Parathyroid adenoma (tissue), 2 donors: ENCODE measurements at regions not wholly inside any gene's neighbourhood (a gene's known extent, or its start where the extent isn't known, plus 50 kb on each side); places are given as distances from the start of the nearest gene placed in this dataset.
A peak's percentile ranks its signal among the peaks of the same experiment; 100 is the strongest.

Experiments
- H2AFZ ChIP-seq: fragments of 300-600 bp; sonication (generic); one replicate; pipeline ENCODE4 v1.7.0; 2017; ENCODE audit warnings: antibody characterized with exemption, mild to moderate bottlenecking
- H3K27ac ChIP-seq: fragments of 300-600 bp; sonication (generic); one replicate; pipeline ENCODE4 v1.7.0; 2017
- H3K27me3 ChIP-seq: fragments of 300-600 bp; sonication (generic); one replicate; pipeline ENCODE4 v1.7.0; 2017; ENCODE audit warnings: low read length; ENCODE audit not compliant: control insufficient read depth, insufficient read depth
- H3K36me3 ChIP-seq: fragments of 300-600 bp; sonication (generic); one replicate; pipeline ENCODE4 v1.7.0; 2017; ENCODE audit warnings: low read length; ENCODE audit not compliant: control insufficient read depth, insufficient read depth
- H3K4me1 ChIP-seq: fragments of 300-600 bp; sonication (generic); one replicate; pipeline ENCODE4 v1.7.0; 2017; ENCODE audit warnings: control low read depth
- H3K4me2 ChIP-seq: fragments of 300-600 bp; sonication (generic); one replicate; pipeline ENCODE4 v1.7.0; 2017; ENCODE audit warnings: low read length
- H3K4me3 ChIP-seq: fragments of 300-600 bp; sonication (generic); one replicate; pipeline ENCODE4 v1.7.0; 2017; ENCODE audit warnings: low read depth, low read length
- H3K79me2 ChIP-seq: fragments of 300-600 bp; sonication (generic); one replicate; pipeline ENCODE4 v1.7.0; 2017; ENCODE audit warnings: control low read depth
- H3K9ac ChIP-seq: fragments of 300-600 bp; sonication (generic); one replicate; pipeline ENCODE4 v1.7.0; 2017; ENCODE audit warnings: mild to moderate bottlenecking
- H3K9me3 ChIP-seq: fragments of 300-600 bp; sonication (generic); one replicate; pipeline ENCODE4 v1.7.0; 2017; ENCODE audit warnings: low read length; ENCODE audit not compliant: control insufficient read depth
- CTCF ChIP-seq: fragments of 300-600 bp; sonication (generic); IDR thresholded peaks from one replicate; pipeline ENCODE4 v1.7.0; 2017; ENCODE audit warnings: antibody characterized with exemption, mild to moderate bottlenecking
- donor health status: primary hyperparathyroidism.

- Histone ChIP-seq H2AFZ (no peak overlapping the region), H3K79me2 (no peaks in the 10 kb centered on the region), H3K4me3 (no peak overlapping the region), H3K4me2 (no peak overlapping the region), H3K27ac (no peak overlapping the region), H3K36me3 (no peaks in the 10 kb centered on the region), H3K9ac (no peak overlapping the region), H3K4me1 (no peaks in the 10 kb centered on the region), H3K27me3 (no peaks in the 10 kb centered on the region), H3K9me3 (no peaks in the 10 kb centered on the region)
- TF ChIP-seq CTCF: no peak
These were observed 84.0 kb downstream of the RSL24D1 start for GRCh38 chr15:55112706-55113105.

- H3K4me3 ChIP-seq: no peak overlapping the region
- no peak overlapping the region for H2AFZ ChIP-seq
- no peaks in the 10 kb centered on the region for H3K4me1 ChIP-seq
- no peaks in the 10 kb centered on the region for H3K36me3 ChIP-seq
- H3K27me3 ChIP-seq: no peaks in the 10 kb centered on the region
- no peak overlapping the region for H3K27ac ChIP-seq
- TF ChIP-seq CTCF: no peak
- H3K4me2 ChIP-seq: no peak overlapping the region
- H3K9me3 ChIP-seq: no peaks in the 10 kb centered on the region
- H3K79me2 ChIP-seq: no peaks in the 10 kb centered on the region
- no peak overlapping the region for H3K9ac ChIP-seq
These were observed 86.3 kb downstream of the RSL24D1 start for GRCh38 chr15:55110446-55110845.

GRCh38 chr15:55108858-55109518, 87.8 kb downstream of the RSL24D1 start:
- Histone ChIP-seq H3K4me1 (no peaks in the 10 kb centered on the region), H3K27ac (no peak overlapping the region), H3K4me2 (no peak overlapping the region), H2AFZ (no peak overlapping the region), H3K36me3 (no peaks in the 10 kb centered on the region), H3K4me3 (no peak overlapping the region), H3K9me3 (no peaks in the 10 kb centered on the region), H3K27me3 (no peaks in the 10 kb centered on the region), H3K79me2 (no peaks in the 10 kb centered on the region), H3K9ac (no peak overlapping the region)
- peak; percentile 20 for TF ChIP-seq CTCF

GRCh38 chr15:55108448-55108847, 88.3 kb downstream of the RSL24D1 start:
- Histone ChIP-seq H2AFZ (no peak overlapping the region), H3K4me2 (no peak overlapping the region), H3K27ac (no peak overlapping the region), H3K9ac (no peak overlapping the region), H3K9me3 (no peaks in the 10 kb centered on the region), H3K4me1 (no peaks in the 10 kb centered on the region), H3K4me3 (no peak overlapping the region), H3K27me3 (no peaks in the 10 kb centered on the region), H3K36me3 (no peaks in the 10 kb centered on the region), H3K79me2 (no peaks in the 10 kb centered on the region)
- no peak for TF ChIP-seq CTCF

- Histone ChIP-seq H3K36me3 (no peaks in the 10 kb centered on the region), H3K9ac (no peak overlapping the region), H3K4me1 (no peaks in the 10 kb centered on the region), H2AFZ (no peak overlapping the region), H3K27me3 (no peaks in the 10 kb centered on the region), H3K4me2 (no peak overlapping the region), H3K9me3 (no peaks in the 10 kb centered on the region), H3K79me2 (no peaks in the 10 kb centered on the region), H3K27ac (no peak overlapping the region), H3K4me3 (no peak overlapping the region)
- TF ChIP-seq CTCF: no peak
These were observed 90.6 kb downstream of the RSL24D1 start for GRCh38 chr15:55106155-55106554.
